GM12878 (cell line): ENCODE measurements at regions not wholly inside any gene's neighbourhood (a gene's known extent, or its start where the extent isn't known, plus 50 kb on each side); places are given as distances from the start of the nearest gene placed in this dataset.

ENCODE experiments used
- ATF3 ChIP-seq: IDR thresholded peaks from 2 replicates; pipeline ENCODE4 v1.6.1; 2011; ENCODE audit warnings: low read depth, mild to moderate bottlenecking, low read length, moderate library complexity, borderline replicate concordance; ENCODE audit errors: extremely low read depth
- CBX3 ChIP-seq: fragments of 200-600 bp; sonication (generic); IDR thresholded peaks from 2 replicates; pipeline ENCODE4 v1.6.1; 2016; ENCODE audit warnings: low read depth, borderline replicate concordance
- CTCF ChIP-seq, 3 experiments: IDR thresholded peaks in 2 of 3; conservative IDR thresholded peaks in 1 of 3; 2 replicates each; pipeline ENCODE4 v1.5.1; 2011; ENCODE audit warnings: low read depth in 3 of 3, low read length in 3 of 3, mild to moderate bottlenecking in 3 of 3, control low read depth in 2 of 3, moderate library complexity in 2 of 3, inconsistent platforms in 1 of 3, mixed read lengths in 1 of 3; ENCODE audit not compliant: control insufficient read depth in 2 of 3, insufficient read depth in 1 of 3; ENCODE audit errors: extremely low read depth in 1 of 3
- CUX1 ChIP-seq: IDR thresholded peaks from 2 replicates; pipeline ENCODE4 v1.6.1; 2012; ENCODE audit warnings: improper control_type of control experiment, low read depth, low read length; ENCODE audit not compliant: insufficient replicate concordance
- ELK1 ChIP-seq: IDR thresholded peaks from 2 replicates; pipeline ENCODE4 v1.6.1; 2012; ENCODE audit warnings: low read depth, low read length, improper control_type of control experiment
- KDM1A ChIP-seq: fragments of 200-600 bp; sonication (generic); IDR thresholded peaks from 2 replicates; pipeline ENCODE4 v1.6.1; 2016; ENCODE audit warnings: borderline replicate concordance
- POLR2AphosphoS2 ChIP-seq: IDR thresholded peaks from 2 replicates; pipeline ENCODE4 v1.6.1; 2011; ENCODE audit warnings: low read depth, mild to moderate bottlenecking, low read length, improper control_type of control experiment, moderate library complexity
- POLR2AphosphoS5 ChIP-seq: IDR thresholded peaks from 2 replicates; pipeline ENCODE4 v1.6.1; 2011; ENCODE audit warnings: mild to moderate bottlenecking, low read length, inconsistent platforms
- REST ChIP-seq: IDR thresholded peaks from 2 replicates; pipeline ENCODE4 v1.6.1; 2012; ENCODE audit warnings: mild to moderate bottlenecking, low read depth, low read length

GRCh38 chr5:155998257-155998656 lies 328.7 kb upstream of the SGCD start:
- TF ChIP-seq REST (no peak), POLR2AphosphoS2 (no peak), CUX1 (no peak), ATF3 (no peak), ELK1 (no peak), CTCF (IDR thresholded peaks at IDR 0.05 in 2 of 3, conservative IDR thresholded peaks at IDR 0.05 in 1 of 3; ENCODE audit: control insufficient read depth in 2 of 3, extremely low read depth in 1 of 3, insufficient read depth in 1 of 3, low read depth in 3 of 3, low read length in 3 of 3) (no peak), CBX3 (no peak), POLR2AphosphoS5 (no peak), KDM1A (no peak)
